ENCODE measurements at regions not wholly inside any gene's neighbourhood (a gene's known extent, or its start where the extent isn't known, plus 50 kb on each side); places are given as distances from the start of the nearest gene placed in this dataset.
A peak's percentile ranks its signal among the peaks of the same experiment; 100 is the strongest.

DNA sequence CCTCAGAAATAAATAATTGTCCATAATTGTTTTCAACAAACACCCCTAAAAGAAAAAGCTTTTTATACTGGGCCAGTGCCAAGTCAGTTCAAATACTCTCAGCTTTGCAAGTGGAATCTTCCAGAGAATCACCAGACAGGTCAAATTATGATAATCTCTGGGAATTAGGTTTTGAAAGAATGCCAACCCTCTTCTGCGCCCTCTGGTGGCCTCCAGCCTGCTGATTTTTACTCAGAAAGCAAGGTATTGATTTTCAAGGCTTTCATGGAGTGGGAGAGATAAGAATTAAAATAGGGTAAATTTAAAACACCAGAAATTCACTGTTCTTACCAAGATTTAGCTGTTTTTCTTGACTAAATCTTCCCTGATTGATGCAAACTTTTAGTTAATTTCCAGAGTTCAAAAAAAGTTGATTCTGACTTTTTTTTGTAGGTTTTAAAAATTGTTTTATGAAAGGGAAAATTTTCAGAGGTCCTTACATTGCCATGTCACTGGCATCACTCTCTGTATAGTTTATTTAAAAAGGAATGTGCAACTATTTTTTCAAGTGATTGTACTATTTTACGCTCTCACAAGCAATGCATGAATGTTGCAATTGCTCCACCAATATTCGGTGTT lies 282.9 kb upstream of the TNP1 start:
- TF ChIP-seq POLR2A (IDR thresholded peaks at IDR 0.05): no peak
- TF ChIP-seq, protein P1, sequence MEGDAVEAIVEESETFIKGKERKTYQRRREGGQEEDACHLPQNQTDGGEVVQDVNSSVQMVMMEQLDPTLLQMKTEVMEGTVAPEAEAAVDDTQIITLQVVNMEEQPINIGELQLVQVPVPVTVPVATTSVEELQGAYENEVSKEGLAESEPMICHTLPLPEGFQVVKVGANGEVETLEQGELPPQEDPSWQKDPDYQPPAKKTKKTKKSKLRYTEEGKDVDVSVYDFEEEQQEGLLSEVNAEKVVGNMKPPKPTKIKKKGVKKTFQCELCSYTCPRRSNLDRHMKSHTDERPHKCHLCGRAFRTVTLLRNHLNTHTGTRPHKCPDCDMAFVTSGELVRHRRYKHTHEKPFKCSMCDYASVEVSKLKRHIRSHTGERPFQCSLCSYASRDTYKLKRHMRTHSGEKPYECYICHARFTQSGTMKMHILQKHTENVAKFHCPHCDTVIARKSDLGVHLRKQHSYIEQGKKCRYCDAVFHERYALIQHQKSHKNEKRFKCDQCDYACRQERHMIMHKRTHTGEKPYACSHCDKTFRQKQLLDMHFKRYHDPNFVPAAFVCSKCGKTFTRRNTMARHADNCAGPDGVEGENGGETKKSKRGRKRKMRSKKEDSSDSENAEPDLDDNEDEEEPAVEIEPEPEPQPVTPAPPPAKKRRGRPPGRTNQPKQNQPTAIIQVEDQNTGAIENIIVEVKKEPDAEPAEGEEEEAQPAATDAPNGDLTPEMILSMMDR (IDR thresholded peaks at IDR 0.05): peak; percentile 9 to 39 (median 21)

Data from testis (tissue), 2 donors.